GM21717 (cell line): ENCODE measurements at regions not wholly inside any gene's neighbourhood (a gene's known extent, or its start where the extent isn't known, plus 50 kb on each side); places are given as distances from the start of the nearest gene placed in this dataset.

Experiments
- ATAC-seq: cut with Tn5 transposase; IDR thresholded peaks from one replicate; pipeline ENCODE4 v1.9.1; 2021; ENCODE audit warnings: mild to moderate bottlenecking, moderate library complexity; ENCODE audit not compliant: unreplicated experiment

DNA sequence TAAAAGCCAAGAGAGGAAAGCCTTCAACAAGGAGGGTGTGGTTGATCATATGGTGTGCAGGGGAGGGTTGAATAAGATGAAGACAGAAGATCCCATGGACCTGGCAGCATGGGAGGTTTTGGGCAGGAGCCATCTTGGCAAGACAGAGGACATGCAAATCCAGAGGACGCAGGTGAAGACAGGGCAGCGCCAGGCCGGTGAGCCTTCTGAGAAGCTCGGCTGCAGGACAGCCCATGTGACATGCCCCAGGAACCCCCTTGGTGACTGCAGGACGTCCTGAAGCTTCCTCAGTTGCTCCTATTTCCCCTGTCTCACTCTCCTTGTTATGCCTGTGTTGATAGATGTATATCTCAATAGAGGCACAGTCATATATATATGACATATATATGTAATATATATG is 159.4 kb downstream of the GADD45G start:
- ATAC-seq = no peak

DNA sequence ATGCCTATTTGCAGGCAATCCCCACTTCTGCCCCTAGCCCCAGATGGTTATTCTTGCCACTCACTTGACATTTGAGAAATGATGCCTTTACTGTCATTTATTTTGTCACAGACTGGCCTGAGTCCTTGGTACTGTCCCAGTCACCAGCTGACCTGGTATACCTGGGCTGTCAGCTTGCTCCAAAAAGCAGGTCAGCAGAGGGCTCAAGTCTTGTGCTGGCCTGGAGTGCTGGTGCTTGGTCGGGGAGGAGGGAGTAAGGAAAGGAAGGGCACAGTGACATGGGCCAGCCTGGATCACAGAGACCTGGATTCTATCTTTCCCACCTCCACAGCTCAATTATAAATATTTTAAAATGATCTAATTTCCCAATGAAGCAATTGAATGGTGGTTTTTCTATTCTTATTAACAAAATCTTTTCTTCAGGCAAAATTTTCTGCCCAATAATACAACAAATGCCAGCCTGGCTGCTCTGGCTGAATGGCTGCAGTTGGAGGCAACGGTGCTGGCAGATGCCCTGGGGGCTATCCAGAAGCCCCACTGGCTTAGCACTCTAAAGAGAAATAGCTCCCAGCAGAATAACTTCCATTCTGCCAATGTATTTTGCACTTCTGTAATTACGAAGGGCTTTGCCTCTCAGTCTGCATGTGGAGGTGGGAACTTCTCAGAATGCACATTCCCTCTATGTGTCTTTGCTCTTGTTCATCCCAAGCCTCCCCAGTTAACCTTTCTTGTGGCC is 160.6 kb downstream of the GADD45G start:
- ATAC-seq = no peak

DNA sequence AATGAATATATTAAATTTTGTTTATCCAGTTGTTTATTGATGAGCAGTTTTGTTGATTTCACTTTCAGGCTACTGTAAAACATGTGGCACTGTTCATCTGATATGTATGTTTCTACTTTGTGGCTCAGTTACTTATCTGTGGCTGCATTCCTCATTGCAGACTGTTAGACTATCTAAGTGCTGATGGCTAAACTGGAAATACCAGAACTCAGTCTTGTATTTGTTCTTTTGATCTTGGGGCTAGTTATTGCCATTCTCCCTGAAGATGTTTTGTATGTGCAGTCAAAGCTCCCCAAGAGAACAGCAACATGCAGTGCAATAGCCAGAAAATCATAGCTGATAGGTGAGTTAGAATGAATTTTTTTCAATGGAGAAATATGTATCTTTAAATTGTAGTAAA is 162.2 kb downstream of the GADD45G start:
- ATAC-seq = no peak

DNA sequence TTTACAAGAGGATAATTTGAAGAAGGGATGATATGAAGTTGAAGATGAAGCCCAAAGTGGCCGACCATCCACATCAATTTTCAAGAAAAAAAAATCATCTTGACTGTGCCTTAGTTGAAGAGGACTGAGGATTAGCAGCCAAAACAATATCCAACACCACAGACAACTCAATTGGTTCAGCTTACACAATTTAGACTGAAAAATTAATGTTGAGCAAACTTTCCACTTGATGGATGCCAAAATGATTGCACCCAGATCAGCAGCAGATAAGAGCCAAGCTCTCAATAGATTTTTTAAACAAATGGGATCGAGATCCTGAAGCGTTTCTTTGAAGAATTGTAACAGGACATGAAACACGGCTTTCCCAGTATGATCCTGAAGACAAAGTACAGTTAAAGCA is 163.2 kb downstream of the GADD45G start:
- ATAC-seq = no peak

DNA sequence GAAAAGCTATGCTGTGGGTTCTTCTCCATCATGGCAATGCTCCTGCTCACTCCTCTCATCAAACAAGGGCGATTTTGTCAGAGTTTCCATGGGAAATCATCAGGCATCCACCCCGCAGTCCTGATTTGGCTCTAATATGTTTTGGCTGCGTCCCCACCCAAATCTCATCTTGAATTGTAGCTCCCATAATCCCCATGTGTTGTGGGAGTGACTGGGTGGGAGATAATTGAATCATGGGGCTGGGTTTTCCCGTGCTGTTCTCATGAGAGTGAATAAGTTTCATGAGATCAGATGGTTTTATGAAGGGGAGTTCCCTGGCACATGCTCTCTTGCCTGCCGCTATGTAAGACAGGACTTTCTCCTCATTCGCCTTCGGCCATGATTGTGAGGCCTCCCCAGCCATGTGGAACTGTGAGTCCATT is 163.8 kb downstream of the GADD45G start:
- ATAC-seq = no peak

DNA sequence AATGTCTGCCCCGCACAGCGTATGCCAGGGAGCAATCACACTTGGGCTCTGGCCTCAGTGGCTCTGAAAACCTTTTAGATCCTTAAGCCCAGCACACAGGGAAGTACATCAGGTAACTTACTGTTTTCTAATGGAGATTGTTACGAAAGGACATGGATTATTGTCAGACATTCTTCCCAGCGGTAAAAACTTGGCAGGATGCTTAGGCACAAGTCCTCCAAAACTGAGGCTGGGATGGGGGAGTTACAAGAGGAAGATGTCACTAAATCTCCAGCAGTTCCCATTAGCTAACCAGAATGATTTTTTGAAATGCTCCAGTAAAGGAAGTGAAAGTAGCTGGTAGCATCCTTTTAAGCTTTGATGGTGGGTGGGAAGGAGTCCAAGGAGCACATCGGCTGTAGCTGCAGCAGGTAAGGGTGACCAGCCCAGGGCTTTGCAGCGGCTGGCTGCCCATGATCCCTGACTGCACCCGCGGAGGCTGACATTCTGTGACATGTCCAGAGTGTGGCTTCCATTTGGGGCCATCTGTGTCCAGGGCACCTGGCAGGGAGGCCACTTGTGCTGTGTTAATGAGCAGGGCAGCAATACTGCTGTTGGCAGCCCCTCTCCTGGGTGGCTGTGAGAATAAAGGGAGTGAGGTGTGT is 165.8 kb downstream of the GADD45G start:
- no peak for ATAC-seq

DNA sequence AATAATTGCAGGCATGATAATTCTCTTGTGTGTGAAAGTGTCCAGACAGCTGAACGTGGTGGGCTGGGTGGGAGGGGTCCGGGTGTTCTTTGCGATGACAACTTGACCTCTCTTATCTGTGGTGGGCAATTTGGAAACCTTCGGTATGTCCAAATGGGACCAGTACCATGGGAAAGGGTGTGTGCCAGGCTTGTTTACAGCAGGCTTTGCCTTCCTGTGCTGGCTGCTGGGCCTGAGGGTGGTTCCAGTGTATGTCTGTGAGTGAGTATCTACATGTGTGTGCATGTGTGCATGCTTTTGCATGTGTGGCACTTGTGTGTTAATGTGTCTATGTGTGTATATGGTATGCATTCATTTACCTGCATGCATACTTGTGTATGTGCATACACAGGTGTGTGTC is 166.4 kb downstream of the GADD45G start:
- no peak for ATAC-seq

DNA sequence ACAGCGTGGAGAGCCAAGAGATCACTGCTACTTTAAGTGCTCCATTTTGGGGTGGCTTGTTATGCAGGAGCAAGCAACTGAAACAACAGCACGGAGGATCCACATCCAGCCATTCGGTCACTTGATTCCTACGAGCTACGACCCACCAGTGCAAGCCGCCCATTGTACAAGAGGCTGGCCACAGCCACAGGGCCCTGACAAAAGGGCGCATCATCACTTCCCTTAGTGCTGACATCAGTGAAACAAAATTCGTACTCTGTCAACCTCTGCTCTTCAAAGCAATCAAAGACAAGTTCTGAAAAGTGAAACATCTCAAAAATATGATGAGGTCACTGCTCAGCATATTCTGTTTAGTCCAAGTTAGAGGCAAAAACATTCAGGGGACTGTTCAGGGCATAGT is 168.4 kb downstream of the GADD45G start:
- no peak for ATAC-seq

DNA sequence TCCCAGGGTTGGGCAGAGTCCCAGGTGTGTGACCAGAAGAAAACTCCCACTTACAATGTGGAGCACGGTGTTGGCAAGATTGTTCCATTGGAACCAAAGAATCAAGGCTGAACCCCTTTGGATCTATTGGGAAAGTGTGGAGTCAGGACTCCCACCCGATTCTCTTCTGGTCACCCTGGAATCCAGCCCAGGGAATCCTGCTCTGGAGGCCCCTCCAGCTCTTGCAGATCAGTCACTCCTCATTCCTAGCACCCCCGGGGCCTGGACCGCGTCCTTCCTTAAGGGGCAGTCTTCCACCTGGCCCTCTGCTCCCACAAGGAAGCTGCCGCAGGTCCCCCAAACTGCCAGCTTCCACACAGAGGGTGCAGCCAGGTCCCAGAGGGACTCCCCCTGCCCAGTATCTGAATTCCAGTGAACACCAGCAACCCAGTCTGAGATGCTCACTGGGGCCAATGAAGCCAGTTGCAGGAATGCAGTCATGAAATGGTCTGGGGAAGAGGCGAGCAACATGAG is 170.1 kb downstream of the GADD45G start:
- ATAC-seq = no peak

DNA sequence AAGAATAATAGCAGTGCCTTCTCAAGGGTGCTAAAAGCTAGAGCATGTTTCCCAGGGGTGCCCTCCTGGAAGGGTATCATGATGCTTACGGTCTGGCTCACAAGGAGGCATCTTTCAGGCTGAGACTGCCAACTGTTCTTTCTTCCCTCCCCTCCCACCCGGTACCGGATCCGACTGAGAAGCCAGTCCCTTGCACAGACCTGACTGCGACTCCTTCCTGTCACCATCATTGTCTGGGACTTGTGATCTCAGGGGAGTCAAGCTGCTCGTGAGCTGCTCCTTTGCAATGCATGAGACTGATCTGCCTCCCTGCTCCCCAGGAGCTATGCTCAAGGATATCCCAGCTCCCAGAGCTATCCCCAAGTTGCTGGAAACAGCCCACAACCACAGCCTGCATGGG is 170.8 kb downstream of the GADD45G start:
- ATAC-seq = no peak

DNA sequence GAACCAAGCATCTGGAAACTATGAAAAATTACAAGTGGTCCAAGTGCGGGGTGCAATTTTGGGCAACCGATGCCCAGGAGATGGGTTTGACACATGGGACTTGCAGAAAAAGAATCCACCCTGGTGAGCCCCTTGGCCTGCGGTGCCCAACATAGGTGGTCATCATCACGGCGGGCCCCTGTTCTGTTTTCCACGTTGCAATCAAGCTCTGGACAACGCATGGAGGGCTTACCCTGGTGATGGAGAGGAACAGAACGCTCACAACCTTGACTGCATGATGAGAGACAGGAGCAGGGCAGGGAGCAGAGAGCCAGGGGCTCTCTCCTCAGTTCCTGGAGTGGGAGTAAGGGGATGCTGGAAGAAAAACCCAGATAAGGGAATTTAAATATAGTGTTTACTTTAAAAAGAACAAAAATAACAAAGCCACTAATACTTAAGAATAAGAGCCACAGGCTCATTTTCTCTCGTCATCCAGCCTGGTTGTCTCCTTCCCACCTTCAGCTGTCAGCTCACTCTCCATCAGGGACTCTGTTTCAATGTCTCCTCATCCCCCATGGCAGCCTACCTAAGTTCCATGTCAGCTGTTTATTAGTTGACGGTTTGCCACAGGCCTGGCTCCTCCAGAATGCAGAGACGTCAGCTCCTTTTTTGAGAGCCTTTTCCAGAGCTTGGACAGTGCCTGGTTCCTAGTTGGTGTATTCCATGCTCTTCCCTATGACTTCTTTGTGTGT is 172.1 kb downstream of the GADD45G start:
- ATAC-seq = no peak

DNA sequence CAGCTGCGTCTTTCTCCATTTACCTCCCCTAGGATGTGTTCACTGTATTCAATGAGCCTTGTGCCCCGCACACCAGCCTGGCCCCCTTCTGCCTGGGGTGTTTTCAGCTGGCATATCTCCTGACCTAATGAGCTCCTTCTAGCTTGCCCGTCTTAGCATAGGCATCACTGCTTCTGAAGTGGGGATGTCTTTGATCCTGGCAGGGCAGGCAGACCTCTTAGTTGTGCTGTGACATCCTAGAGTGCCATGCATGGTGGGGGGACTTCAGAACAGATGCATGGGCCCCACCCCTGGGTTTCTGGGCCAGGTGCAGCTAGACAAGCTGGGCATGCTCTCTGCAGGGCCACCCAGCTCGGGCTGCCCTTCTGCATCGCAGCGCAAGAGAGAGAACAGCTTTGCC is 172.7 kb downstream of the GADD45G start:
- no peak for ATAC-seq

DNA sequence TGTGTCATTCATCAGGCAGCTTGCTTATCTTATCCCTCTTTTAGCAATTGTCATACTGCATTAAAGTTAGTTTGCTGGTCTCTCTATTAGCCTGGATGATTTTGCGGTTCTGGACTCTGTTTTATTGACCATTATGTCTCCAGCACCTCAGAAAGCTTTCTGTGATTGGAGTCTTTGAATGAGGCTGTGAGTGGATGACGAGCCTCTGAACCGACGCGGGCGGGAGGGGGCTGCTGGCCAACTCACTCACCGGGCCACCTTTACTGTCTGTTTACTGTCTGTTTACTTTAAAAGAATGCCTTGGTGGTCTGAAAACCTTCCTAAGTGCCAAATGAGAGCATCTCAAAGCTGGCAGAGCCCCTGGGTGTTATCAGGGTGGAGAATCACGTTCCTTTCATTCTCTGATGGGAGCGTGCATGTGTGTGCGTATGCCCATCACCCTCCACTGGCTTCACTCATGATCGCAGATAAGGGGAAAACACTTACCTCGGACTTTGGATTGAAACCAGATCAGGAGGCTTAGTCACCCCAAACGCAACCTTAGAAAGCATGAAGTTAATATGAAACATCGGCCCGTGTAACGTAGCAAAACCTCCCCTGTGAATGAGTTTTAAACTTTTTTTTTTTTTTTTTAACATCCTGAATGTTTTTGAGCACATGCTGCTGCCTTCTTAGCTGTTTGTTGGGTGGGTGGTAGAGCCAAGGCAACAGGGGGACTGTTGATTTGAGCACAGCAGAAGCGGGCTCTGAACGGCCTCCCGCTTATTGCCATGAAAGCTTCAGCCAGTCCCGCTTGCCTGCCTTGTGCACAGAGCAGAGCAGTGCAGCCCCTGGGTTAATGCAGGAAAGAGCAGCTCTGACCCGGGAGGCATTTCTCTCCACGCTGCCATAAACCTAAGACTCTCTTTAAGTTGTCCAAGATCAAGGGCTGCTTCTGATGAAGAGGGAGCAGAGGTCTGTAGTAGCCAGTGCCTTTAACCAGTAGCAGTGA is 173.6 kb downstream of the GADD45G start:
- no peak for ATAC-seq

DNA sequence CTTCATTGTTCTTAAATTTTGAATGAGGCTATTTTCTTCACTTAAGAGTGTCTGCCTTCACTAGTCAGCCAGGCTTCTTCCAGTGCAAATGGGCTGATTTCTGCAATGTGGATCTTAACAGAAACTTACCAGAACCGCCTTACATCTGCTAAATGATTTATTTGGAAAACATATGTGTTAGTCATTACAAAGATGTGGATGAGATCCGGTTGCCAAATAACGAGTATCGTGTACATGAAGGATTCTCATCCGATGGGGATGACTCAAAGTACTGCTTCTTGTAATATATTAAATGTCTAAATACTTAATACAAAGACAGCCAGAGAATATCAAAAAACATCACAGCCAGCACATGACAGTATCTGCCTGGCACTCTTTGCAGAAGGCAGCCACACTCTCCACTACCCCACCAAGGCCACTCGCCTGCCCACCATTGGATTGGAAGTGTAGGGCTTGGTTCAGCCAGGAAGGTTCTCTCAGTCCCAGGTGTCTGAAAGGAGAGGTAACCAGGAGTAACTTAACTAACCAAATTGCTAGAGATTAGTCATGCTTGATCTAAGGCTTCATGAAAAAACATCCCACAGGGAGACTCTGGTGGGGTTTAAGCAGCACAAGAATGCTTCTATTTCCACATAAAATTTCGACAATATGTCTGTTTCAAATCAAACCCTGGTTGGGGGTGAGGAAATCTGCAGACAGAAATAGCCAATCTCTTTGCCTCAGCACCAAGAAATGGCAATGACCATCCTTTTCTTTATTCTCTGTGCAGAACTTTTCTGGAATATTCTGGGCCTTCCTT is 174.8 kb downstream of the GADD45G start:
- ATAC-seq = no peak

DNA sequence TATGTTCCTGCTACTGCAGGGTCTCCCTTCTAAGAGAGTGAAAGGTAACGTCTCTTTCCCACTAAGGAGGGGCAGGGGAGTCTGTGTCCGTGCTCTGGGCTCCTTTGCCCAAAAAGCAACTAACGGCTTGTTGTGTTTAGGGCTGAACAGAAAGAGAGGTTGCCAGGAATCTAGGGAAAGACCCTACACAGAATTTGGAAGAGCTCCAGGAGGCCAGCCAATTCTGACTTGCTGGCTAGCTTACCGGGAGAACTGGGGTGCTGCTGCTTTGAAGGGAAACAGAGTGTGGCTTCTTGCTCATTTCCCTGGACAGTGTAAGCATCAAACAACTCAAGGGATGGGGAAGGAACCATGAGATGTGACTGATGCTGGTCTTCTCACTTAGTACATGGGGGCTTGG is 176.1 kb downstream of the GADD45G start:
- no peak for ATAC-seq

DNA sequence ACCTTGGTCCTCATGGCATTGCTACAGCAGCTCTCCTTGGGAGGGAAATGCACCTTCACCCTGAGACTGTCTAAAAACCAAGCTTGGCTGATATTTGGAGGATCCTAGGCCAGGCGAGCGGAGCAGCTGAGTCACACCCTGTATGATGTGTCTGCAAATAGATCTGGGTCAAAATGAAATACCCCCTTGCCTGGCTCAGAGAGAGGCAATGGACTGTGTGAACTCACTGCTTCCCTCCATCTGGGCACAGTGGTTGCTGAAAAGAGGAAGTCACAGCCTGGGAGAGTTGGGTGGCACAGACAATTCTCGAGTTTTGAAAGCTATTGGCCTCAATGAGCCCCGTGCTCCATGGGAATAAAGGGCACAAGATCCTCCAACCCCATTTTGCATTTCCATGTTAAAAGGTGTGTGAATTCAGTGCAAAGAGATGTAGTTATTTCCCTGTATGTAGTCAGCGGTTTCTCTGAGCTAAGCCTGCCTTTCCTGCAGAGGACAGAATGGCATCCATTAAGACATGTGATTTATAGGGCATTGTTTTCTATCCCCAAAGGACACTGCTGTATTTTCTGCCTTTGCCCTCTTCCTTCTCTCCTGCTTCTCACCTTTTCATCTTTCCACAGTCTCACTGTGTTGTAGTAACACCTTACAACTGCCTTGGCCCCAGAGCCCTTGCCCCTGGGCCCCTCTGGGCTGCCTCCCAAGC is 177.2 kb downstream of the GADD45G start:
- ATAC-seq = peak; percentile 56

DNA sequence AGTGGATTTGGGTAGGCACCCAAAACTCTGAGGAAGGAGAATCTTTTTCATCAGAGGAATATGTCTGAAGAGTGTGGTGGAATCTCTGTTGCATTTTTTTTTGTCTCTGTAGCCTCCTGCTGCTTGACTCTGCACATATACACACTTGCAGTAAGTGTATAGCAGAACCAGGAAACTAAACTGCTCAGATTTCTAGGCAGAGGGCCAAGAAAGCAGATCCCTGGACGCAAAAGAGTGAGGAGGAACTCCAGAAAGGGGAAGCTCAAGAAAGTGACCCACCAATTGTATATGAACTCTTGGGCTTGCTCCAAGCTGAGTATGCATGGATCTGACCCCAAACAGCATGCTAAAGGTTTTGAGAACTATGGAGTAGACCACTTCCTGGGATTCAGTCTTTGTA is 181.8 kb downstream of the GADD45G start:
- ATAC-seq = no peak

DNA sequence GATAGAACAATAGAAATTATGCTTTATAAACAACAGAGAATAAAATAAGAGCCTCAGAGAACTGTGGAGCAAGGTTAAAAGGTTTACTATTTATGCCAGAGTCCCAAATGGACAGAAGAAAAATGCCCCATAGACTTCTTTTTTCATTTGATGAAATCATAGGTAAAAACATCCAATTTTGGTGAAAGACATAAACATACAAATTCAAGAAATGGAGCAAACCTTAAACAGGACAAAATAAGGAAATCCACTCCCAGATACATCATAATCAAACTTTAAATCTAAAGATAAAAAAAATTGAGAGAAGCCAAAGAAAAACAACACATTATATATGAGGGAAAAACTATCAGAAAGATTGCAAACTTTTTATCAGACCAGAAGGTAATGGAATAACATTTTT is 182.8 kb downstream of the GADD45G start:
- ATAC-seq = no peak

DNA sequence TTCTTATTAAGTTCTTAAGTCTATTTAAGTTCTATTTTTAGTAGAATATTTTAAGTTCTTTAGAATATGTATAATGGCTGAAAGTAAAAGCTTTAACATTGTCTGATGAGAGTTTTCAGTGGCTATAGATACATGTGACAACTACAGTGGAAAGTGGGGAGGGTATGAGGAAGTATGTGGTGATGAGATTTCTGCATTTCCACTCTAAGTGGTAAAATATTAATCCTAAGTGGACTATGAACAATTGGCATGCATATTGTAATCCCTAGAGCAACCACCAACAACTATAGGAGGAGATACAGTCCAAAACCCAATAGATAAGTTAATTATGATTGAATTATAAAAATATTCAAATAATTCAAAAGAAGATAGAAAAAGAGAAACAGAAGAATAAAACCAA is 183.6 kb downstream of the GADD45G start:
- no peak for ATAC-seq
